HPDE6-E6E7 (cell line): ENCODE measurements at regions not wholly inside any gene's neighbourhood (a gene's known extent, or its start where the extent isn't known, plus 50 kb on each side); places are given as distances from the start of the nearest gene placed in this dataset.

Experiments used
- DNase-seq: peaks from one replicate; pipeline ENCODE4 v3.0.0; 2011; ENCODE audit warnings: missing footprints; ENCODE audit errors: extremely low spot score

DNA sequence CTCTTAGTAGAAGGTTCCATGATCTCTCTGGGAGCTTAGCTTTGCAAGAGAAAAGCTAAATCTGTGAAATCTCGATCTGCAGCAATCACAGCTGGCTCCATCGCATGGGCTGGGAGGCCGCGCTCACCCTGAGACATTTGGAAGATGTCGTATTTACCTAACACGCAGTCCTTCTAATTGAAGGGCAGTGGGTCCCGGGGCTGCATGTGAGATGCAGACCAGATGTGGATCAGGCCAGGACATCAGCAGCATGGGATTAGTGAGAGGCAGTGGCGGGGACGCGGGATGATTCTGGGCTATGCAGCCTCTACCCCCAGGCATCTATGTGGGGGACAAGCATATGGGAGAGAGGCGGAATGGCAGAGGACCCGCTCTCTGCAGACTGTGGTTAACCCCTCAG is 312.4 kb upstream of the RTL1 start:
- no peak for DNase-seq

DNA sequence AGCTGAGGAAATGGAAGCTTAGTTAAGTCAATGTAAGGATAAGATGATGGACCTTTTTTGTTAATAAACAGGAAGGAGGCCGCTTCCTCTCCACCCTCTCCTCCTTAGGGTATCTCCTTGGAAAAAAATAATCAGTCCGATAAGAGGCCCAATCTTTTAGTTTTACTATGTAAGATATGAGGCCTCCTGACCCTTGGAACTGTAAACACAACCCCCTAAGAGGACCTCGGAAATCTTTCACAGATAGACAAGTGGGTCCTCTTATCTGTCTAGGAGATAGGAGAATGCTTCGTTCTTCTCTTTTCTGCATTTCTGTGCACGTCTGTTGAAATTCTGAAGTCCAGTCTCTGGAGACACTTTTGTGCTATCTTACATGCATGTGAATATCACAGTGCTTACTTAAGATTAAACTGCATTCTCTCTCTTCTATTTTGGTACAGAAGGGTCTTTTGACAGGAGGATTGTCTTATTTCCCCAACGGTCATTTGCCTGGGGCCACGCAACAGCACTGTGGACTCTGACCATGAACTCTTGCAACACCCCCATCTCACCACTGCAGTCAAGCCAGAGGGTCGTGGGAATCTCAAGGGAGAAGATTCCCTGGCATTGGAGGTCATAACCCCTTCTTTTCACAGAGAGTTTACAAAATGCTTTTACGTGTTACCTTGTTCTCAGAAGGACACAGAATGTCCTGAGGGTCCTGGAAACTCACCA is 313.0 kb upstream of the RTL1 start:
- no peak for DNase-seq

DNA sequence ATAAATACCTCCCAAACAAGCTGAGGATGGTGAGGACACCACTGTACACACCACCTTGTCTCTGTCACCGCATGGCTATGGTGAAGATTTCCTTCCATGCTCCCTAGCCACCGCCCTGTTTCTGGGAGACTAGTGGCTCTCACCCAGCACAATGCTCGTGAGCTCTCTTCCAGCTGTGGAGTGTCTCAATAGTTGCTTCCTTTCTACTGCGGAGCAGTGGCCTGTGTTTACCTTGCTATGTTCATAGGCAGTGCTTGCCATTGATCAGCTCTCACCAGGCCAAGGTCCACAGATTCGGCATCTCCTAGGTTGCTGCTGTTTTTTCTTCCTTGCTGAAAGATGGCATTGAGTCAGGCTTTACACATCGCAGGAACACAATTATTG is 313.6 kb upstream of the RTL1 start:
- no peak for DNase-seq

- no peak for DNase-seq
Observed at GRCh38 chr14:101217616-101218371, 314.3 kb upstream of the RTL1 start.

DNA sequence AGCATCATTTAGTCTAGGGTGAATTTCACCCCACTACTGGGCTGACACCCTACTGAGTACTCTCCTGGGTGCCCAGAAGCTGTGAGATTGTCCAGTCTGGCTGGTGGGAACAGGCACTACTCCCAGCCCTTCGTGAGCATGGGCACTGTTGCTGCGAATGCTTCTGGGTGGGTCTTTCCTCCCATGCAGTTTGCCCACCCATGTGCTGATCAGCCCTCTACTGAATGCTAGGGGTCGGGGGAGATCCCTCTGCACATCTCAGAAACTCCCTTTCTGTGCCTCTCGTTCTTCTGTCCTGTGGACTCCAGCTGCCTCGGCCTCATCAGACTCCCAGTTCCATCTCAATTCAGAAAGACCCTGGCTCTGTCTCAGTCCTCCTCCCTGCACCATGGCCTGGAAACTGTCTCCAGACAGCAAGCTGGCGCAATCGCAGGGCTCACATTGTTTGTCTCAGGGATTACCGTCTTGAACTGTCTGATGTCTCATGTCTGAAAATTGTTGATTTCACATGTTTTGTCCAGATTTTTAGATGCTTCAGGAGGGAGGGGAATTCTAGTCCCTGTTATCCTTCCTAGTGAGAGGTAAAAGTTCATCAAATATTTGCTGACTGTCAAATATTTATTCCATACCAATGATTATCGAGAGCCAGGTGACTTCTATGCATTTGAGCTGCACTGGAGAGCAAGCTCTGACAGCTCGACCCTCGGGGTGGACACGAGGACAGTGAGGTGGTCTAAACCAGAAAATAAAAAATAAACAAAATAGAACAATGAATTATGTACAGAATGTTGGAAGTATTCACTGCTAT is 316.6 kb upstream of the RTL1 start:
- no peak for DNase-seq

DNA sequence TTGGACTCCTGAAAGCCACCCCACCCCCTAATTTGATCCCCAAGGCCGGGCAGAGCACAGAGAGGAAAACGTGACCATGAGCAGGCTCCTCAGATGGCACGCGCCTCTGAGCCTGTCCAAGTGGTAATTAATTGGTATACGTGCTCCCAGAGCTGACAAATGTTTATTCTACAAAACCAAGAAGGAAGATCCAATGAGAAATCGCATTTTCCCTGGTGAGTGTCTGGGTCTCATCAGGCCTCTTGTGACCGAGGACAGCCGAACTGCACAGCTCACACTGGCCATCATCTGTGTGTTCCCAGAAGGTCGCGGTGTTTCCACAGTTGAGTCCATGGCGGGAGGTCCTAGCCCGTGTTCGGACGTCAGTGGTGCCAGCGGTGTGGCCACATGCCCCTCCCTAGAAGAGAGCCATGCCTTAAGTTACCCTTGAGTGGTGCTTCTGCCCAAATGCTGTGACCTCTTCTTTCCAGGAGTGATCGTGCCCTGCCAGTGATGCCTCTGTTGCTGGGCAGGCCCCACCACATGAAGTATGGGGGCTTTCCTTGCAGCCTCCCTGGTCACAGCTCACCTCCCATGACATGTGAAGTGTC is 317.5 kb upstream of the RTL1 start:
- no peak for DNase-seq

GRCh38 chr14:101221549-101222160 is 318.1 kb upstream of the RTL1 start:
- no peak for DNase-seq

DNA sequence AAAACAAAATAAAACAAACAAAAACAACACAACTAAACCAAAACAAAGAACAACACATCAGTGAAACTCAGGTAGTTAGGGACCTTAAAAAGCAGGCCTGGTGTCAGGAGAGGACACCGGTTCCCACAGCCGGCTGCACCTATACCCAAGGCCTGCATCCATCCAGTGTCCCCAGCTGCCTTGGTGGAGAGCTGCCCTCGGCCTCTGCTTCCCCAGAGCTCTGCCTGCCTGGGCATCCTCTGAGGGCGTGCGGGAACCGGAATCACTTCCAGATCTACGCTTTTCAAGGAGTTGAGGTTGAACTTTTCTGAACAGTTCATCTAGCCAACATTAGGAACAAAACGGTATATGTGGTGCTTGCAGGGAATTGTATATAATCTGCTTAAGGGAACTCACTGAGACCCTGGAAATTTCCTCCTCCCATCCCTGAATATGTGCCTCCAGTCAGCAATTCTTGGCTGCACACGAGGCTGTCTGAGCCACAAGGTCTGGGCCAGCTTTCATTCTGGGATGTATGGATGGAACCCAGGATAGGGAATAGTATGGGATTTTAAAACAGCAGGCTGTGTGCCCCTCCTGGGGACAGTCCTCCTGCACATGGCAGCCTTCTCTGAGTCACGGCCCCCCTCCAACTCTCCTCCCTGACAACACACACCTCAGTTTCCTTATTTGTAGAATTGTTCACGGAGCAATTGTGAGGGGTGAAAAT is 319.0 kb upstream of the RTL1 start:
- no peak for DNase-seq

DNA sequence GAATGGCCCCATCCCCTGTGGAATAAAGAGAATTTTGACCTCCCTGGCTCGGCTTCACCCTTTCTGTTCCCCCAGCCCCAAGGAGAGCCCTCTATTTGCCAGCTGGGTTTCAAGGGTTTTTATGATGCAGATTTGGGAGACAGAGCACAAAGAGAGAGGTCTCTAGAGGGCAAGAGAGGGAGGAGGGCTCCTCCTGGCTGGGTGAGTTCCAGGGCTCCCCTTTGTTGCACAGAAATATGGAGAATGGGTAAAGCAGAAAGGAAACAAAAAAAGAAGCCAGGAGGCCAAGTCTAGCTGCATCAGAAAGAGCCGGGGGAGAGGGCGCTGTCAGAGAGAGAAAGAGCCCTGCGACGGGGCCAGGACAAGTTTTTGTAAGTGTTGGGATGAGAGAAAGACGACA is 319.6 kb upstream of the RTL1 start:
- no peak for DNase-seq

GRCh38 chr14:101223561-101224162 is 320.1 kb upstream of the RTL1 start:
- DNase-seq: no peak

DNA sequence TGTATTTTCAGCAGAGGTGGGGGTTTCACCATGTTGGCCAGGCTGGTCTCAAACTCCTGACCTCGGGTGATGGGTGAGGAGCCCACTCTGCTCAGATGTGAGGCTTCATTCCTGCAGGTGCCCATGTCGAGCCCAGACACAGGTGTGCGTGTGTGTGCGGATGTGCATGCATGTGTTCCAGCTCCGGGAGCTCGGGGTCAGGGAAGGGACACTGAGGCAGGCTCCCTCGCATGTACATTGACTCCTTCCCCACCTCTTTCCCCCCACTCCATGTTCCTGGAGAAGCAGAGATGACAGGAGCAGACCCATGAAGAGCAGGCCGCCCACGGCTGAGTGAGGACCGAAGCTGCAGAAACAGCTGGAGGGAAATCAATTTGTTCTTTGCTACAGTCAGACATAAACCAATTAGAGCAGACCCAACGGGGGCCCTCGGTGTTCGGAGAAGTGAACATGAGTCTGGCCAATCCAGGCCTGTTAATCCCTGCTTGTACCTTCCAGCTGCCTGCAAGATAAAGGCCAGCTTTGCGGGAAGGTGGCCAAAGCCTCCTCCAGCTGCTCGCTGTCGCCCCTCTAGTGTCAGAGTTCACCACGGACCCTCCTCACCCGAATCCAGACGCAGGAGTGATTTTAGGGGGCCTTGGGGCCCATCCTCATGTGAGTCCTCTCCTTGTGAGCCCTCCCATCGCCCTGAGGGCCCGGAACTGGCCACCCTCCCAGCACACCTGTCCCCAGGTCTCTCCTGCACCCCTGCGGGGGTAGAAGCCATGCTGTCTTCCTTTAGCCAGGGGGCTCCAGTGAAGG is 321.0 kb upstream of the RTL1 start:
- DNase-seq: no peak

GRCh38 chr14:101225157-101226152 is 321.9 kb upstream of the RTL1 start:
- DNase-seq: no peak

DNA sequence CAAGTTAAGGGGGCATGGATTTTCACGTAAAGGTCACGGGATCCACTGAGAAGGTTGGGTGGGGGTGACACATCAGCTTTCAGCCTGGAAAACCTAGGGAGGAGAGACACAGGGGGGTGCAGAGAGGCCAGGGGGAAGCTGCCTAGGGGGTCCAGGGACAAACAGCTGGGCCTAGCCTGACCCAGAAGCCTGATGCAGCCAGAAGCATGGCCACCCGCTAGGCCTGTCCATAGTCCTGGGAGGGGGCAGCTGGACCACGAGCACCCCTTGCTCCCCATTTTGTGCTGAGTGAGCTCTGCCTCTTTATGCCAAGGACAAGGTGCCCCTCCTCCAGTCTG is 322.7 kb upstream of the RTL1 start:
- DNase-seq: no peak

- DNase-seq: no peak
Observed at GRCh38 chr14:101226603-101227425, 323.3 kb upstream of the RTL1 start.

DNA sequence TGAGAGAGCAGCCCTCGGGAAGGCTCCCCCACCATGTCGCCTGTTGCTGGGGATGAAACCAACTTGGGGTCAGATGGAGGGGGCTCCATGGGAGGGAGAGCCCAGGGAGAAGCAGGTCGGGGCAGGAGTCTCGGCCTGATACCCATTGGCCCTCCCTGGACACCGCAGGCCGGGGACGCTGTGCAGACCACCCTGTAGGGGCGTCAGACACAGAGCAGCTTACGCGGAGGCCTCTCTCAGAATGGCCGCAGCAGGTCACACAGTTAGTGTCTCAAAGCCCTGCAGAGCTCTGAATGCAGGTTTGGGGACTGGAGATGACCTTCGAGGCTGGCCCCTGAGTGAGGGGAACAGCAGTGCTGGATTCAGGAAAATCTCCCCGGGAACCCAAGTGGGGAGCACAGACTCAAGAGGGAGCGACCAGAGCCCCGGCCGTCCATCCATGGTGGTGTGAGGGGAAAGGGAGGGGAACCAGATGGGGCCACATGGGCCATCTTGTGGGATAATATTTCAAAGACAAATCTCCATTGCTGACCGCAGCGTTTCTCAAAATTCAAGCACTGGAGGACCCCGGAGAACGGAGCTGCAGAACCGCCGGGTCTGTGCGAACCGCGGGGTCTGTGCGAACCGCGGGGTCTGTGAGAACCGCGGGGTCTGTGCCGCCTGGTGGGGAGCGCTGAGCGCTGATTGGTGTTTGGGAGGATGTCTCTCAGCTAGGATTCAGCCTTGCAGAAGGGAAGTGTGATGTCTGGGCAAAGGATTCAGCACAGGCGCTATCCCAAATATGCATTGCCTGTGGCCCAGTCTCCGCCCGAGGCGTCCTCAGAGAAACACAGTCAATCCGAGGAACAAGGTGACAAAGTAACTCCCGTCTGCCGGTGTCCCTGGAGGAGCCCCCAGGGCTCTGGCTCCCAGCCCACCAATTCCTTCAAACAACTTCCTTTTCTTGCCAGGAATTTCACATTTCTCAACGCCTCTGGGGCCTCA is 324.4 kb upstream of the RTL1 start:
- DNase-seq: no peak

DNA sequence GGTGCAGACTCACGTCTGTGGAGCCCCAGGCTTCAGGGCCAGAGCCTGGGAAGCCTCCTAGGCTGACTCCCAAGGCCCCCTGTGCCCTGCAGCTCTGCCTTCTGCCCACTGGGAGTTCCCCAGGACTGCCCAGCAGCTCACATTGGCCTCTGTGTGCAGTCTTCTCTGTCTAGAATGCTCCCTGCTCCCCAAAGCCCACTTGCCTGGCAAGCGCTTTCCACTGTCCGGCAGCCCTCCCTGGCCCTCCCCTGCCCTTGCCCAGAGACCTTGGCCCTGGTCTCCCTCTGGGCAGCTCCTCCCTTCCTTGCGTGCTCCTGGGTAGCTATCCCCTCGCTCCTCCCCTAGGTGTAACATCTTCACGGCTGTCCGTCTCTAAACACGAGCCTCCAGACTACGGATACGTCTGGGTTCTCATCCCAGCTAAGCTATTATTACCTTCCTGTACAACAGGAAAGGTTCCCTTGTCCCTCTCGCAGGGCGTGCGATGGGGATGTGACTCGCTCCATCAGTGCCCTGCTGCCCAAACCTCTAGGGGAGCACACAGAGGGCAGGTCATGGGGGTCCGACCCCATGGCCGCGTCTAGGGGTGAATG is 325.5 kb upstream of the RTL1 start:
- no peak for DNase-seq
